ENCODE measurements at regions not wholly inside any gene's neighbourhood (a gene's known extent, or its start where the extent isn't known, plus 50 kb on each side); places are given as distances from the start of the nearest gene placed in this dataset.

GRCh38 chr5:44536650-44537260 lies 147.5 kb upstream of the FGF10 start:
- TF ChIP-seq CTCF (IDR thresholded peaks at IDR 0.05) (peak; percentile 85), GATA2 (CRISPR knock-in tag; IDR thresholded peaks at IDR 0.05) (no peak), RFX5 (IDR thresholded peaks at IDR 0.05; ENCODE audit: low read length) (no peak), MAX (IDR thresholded peaks at IDR 0.05; ENCODE audit: low read depth) (no peak)
